BLaER1 (cell line): ENCODE measurements at regions not wholly inside any gene's neighbourhood (a gene's known extent, or its start where the extent isn't known, plus 50 kb on each side); places are given as distances from the start of the nearest gene placed in this dataset.
"Not testable (repeated sequence)": the region's sequence is repeated elsewhere in the genome, so short reads cannot be mapped to it uniquely, and the experiment has no call there.

Source experiments
- H3K27ac ChIP-seq: shearing (Covaris generic); formaldehyde crosslinking; 2 replicates; pipeline ENCODE4 v1.8.1; 2022
- H3K27me3 ChIP-seq: shearing (Covaris generic); formaldehyde crosslinking; 2 replicates; pipeline ENCODE4 v1.8.1; 2022
- H3K36me3 ChIP-seq: shearing (Covaris generic); formaldehyde crosslinking; 2 replicates; pipeline ENCODE4 v1.8.1; 2022
- H3K4me1 ChIP-seq: shearing (Covaris generic); formaldehyde crosslinking; 2 replicates; pipeline ENCODE4 v1.8.1; 2022
- H3K4me2 ChIP-seq: shearing (Covaris generic); formaldehyde crosslinking; 2 replicates; pipeline ENCODE4 v1.8.1; 2022
- H3K4me3 ChIP-seq: shearing (Covaris generic); formaldehyde crosslinking; 2 replicates; pipeline ENCODE4 v1.8.1; 2022
- H3K9ac ChIP-seq: shearing (Covaris generic); formaldehyde crosslinking; 2 replicates; pipeline ENCODE4 v1.8.1; 2022
- H3K9me3 ChIP-seq: shearing (Covaris generic); formaldehyde crosslinking; 2 replicates; pipeline ENCODE4 v1.8.1; 2022
- H4K20me1 ChIP-seq: shearing (Covaris generic); formaldehyde crosslinking; 2 replicates; pipeline ENCODE4 v1.8.1; 2022
- Cebpa-rat ChIP-seq: shearing (Covaris generic); IDR thresholded peaks from 2 replicates; pipeline ENCODE4 v1.8.1; 2022

DNA sequence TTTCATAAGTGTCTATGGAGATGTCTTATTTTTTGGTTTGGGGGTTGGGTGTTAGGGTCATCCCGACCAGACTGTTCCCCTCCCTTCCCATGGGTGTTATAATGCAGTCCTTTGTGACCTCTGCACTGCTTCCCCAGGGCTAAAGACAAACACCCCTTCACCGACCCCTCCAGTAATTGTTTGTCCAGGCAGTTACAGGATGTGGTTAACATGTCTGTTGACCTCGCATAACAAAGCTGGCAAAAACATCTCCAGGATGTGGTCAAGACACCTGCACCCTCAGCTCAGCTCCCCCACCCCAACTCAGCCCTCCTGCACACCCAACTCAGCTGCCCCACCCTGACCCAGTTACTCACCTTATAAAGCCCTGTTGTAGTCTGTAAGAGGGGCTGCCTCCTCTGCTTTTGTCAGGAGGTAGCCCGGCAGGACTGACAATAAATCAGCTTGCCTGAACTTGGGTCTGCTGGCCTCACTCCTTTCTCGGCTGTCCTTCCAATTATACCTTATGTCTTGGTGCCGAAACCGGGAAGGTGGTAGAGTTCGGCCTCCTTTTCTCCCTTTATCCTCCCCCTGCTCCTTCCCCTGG is 102.2 kb downstream of the ZNF92 start:
- H3K36me3 ChIP-seq: 0 out of 2 replicates have a peak, but pooled peaks cover 4% of the 10 kb centered on the region
- peak overlapping the region; percentile 38 for H3K4me3 ChIP-seq
- H3K4me2 ChIP-seq: peak overlapping the region; percentile 85
- TF ChIP-seq Cebpa-rat: no peak
- peaks cover 35% of the 10 kb centered on the region for H3K4me1 ChIP-seq
- 0 out of 2 replicates have a peak overlapping the region, but pooled peaks have one; percentile 48 for H3K9ac ChIP-seq
- H4K20me1 ChIP-seq: no peaks in the 10 kb centered on the region
- no peaks in the 10 kb centered on the region for H3K27me3 ChIP-seq
- H3K9me3 ChIP-seq: peaks cover 45% of the 10 kb centered on the region
- peak overlapping the region; percentile 79 for H3K27ac ChIP-seq

DNA sequence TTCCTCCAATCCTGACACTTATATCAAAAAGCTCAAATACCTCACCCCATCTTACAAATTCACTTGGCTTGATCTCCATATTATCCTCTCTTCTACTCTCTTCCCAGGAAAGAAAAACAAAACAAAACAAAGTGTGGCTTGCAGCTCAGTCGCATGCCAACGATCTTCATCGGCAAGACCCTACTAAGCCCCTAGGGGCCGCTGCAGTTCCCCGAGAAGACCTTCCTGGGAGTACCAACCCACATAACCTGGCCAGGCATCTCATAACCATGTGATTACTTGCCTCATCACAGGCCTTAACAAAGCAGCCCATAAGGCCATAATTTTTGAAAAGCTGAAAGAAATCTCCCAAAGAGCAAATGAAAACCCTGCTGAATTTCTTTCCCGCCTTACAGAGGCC is 103.7 kb downstream of the ZNF92 start:
- 0 out of 2 replicates have a peak, but pooled peaks cover 4% of the 10 kb centered on the region for H3K36me3 ChIP-seq
- H3K4me1 ChIP-seq: peaks cover 35% of the 10 kb centered on the region
- H3K4me2 ChIP-seq: peak overlapping the region; percentile 85; the same call in 1 of the 2 replicates
- no peak for TF ChIP-seq Cebpa-rat
- no peaks in the 10 kb centered on the region for H4K20me1 ChIP-seq
- no peak overlapping the region for H3K4me3 ChIP-seq
- H3K27ac ChIP-seq: peak overlapping the region; percentile 79; the same call in 1 of the 2 replicates
- H3K27me3 ChIP-seq: no peaks in the 10 kb centered on the region
- no peak overlapping the region for H3K9ac ChIP-seq
- H3K9me3 ChIP-seq: peaks cover 45% of the 10 kb centered on the region

DNA sequence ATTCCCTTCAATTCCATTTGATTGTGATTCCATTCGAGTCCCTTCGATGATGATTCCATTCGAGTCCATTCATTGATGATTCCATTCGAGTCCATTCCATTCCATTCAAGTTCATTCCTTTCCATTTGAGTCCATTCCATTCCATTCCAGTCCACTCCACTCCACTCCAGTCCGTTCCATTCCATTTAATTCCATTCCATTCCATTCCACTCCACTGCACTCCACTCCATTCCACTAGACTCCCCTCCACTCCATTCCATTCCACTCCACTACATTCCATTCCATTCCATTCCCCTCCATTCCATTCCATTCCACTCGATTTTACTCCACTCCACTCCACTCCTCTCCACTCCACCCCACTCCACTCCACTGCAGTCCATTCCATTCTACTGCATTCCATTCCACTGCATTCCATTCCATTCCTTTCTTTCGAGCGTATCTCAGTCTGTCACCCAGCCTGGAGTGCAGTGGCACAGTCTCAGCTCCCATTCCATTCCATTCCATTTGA is 115.7 kb downstream of the ZNF92 start:
- no peak overlapping the region for H3K4me2 ChIP-seq
- no peak for TF ChIP-seq Cebpa-rat

DNA sequence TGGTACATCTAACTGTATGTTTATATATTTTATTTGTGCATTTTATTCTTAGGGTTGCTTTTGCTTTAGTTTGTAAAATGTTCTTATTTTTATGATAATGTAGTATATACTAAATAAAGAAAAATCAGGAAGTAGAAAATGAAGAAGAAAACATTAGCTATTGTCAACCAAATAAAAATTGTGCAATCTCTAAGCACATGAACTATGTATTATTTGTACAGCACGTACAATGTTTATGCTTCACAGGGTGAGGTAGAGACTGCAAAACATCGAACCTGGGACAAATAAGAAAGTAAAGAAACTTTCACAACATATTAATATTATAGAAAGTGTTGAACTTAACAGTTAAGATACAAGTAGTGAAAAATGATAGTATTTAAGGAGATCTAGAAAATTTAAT is 123.0 kb downstream of the ZNF92 start:
- not testable (repeated sequence) for H3K27ac ChIP-seq, H4K20me1 ChIP-seq, H3K4me3 ChIP-seq, H3K27me3 ChIP-seq, H3K4me2 ChIP-seq, H3K4me1 ChIP-seq, H3K9ac ChIP-seq, H3K36me3 ChIP-seq, H3K9me3 ChIP-seq

More for the DNA sequence above, 115.7 kb downstream of the ZNF92 start:
- Histone ChIP-seq H3K27me3 (no peaks in the 10 kb centered on the region), H3K4me1 (no peaks in the 10 kb centered on the region), H4K20me1 (no peaks in the 10 kb centered on the region), H3K36me3 (no peaks in the 10 kb centered on the region), H3K9me3 (peaks cover 31% of the 10 kb centered on the region), H3K27ac (no peak overlapping the region), H3K9ac (no peak overlapping the region), H3K4me3 (no peak overlapping the region)

DNA sequence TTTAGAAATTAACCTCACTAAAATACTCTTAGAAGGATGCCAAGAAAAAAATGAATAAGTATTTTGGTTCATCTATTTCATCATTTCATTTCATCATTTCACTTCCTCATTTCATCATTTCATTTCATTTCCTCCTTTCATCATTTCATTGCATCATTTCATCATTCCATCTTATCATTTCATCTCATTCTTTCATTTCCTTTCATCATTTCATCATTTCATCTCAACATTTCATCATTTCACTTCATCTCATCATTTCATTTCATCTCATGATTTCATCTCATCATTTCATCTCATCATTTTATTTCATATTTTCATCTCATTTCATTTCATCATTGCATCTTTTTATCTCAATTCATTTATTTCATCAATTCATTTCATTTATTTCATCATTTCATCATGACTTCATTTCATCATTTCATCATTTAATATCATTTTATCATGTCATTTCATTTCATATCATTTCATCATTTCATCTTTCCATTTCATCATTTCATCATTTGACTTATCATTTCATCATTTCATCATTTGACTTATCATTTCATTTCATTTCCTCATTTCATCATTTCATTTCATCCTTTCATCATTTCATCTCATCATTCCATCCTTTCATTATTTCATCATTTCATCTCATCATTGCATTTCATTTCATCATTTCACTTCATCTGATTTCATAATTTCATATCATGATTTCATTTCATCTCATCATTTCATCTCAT is 129.9 kb downstream of the ZNF92 start:
- Histone ChIP-seq H3K27me3 (peaks cover 3% of the 10 kb centered on the region), H3K9me3 (no peaks in the 10 kb centered on the region), H3K27ac (no peak overlapping the region), H4K20me1 (no peaks in the 10 kb centered on the region), H3K4me1 (no peaks in the 10 kb centered on the region), H3K4me3 (no peak overlapping the region), H3K9ac (no peak overlapping the region), H3K4me2 (no peak overlapping the region), H3K36me3 (no peaks in the 10 kb centered on the region)
- no peak for TF ChIP-seq Cebpa-rat

DNA sequence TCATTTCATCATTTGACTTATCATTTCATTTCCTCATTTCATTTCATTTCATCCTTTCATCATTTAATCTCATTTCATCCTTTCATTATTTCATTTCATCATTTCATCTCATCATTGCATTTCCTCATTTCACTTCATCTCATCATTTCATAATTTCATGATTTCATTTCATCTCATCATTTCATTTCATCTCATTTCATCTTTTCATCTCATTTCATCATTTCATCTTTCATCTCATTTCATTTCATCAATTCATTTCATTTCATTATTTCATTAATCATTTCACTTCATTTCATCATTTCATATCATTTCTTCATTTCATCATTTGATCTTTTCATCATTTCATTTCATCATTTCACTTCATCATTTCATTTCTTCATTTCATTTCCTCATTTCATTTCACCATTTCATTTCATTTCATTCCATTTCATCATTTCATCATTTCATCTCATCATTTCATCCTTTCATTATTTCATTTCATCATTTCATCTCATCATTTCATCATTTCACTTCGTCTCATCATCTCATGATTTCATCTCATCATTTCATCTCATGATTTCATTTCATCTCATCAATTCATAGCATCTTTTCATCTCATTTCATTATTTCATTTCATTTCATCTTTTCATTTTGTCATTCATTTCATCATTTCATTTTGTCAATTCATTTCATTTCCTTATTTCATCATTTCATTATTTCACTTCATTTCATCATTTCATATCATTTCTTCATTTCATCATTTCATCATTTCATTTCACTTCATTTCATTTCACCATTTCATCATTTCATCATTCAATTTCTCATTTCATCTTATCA is 131.1 kb downstream of the ZNF92 start:
- H3K36me3 ChIP-seq, H4K20me1 ChIP-seq, H3K4me2 ChIP-seq, H3K4me3 ChIP-seq, H3K27ac ChIP-seq, H3K9ac ChIP-seq, H3K4me1 ChIP-seq, H3K9me3 ChIP-seq: not testable (repeated sequence)
- H3K27me3 ChIP-seq: peaks cover 14% of the 10 kb centered on the region

DNA sequence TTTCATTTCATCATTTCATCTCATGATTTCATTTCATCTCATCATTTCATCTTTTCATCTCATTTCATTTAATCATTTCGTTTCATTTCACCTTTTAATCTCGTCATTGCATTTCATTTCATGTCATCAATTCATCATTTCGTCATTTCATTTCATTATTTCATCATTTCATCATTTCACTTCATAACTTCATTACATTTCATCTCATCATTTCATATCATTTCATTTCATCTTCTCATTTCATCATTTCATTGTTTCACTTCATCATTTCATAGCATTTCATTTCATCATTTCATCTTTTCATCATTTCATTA is 131.6 kb downstream of the ZNF92 start:
- Histone ChIP-seq H4K20me1 (peaks cover 14% of the 10 kb centered on the region), H3K4me1 (peaks cover 10% of the 10 kb centered on the region), H3K27me3 (peaks cover 20% of the 10 kb centered on the region)
- not testable (repeated sequence) for H3K9ac ChIP-seq, H3K9me3 ChIP-seq, H3K4me2 ChIP-seq, H3K27ac ChIP-seq, H3K4me3 ChIP-seq, H3K36me3 ChIP-seq

DNA sequence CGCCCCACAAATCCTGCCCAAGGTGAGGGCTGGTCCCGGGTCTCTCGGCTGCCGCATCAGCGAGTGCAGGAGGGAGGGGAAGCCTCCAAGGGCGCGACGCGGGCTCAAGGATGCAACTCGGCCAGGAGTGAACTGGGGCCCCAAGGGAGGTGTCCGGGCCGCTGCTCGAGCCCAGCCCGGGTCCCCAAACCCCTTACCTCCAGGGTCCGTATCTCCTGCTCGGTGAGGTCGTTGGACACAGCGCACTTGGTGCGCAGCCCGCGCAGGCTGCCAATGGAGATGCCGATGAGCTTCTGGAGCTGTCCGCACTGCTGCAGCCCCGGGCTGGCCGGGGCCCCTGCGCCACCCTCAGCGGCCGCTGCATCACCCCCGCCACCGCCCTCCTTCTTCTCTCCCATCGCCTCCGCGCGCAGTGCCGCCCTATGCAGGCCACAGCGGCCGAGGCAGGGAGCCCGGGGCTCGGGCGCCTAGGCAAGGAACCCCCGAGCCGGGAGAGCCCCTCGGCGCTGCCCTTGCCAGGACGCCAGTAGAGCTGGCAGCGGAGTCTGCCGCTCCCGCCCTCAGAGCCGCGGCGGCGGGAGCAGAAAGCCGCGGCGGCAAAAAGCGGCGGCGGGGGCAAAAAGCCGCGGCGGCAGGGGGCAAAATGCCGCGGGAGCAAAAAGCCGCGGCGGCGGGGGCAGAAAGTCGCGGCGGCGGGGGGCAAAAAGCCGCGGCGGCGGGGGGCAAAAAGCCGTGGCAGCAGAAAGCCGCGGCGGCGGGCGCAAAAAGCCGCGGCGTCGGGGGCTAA is 135.1 kb downstream of the ZNF92 start:
- Histone ChIP-seq H3K4me1 (peaks cover 10% of the 10 kb centered on the region), H4K20me1 (peaks cover 22% of the 10 kb centered on the region), H3K4me3 (peak overlapping the region; percentile 62), H3K9ac (0 out of 2 replicates have a peak overlapping the region, but pooled peaks have one; percentile 2), H3K27me3 (peaks cover 35% of the 10 kb centered on the region), H3K4me2 (peak overlapping the region; percentile 88)
- H3K36me3 ChIP-seq, H3K9me3 ChIP-seq, H3K27ac ChIP-seq: not testable (repeated sequence)

DNA sequence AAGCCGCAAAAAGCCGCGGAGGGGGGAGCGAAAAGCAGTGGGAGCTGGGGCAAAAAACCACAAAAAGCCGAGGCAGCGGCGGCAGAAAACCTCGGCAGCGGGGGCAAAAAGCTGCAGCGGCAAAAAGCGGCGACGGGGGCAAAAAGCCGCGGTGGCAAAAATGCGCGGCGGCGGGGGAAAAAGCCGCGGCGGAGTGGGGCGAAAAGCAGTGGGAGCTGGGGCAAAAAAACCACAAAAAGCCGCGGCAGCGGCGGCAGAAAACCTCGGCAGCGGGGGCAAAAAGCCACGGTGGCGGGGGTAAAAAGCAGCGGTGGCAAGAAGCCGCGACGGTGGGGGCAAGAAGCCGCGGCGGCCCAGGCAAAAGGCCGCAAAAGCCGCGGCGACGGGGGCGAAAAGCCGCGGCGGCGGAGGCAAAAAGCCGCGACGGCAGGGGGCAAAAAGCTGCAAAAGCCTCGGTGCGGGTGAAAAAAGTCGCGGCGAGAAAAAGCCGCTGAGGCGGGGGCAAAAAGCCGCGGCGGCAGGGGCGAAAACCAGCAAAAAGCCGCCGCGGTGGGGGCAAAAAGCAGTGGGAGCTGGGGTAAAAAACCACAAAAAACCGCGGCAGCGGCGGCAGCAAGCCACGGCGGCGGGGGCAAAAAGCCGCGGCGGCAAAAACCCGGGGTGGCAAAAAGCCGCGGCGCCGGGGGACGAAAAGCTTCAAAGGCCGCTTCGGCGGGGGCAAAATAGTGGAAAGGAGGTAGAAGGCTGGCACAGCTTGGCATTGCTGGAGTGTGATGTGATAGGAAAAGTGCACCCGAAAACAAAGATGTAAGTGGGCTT is 135.9 kb downstream of the ZNF92 start:
- no peak for TF ChIP-seq Cebpa-rat
- Histone ChIP-seq H3K9ac (0 out of 2 replicates have a peak overlapping the region, but pooled peaks have one; percentile 2), H3K4me3 (peak overlapping the region; percentile 62), H4K20me1 (peaks cover 22% of the 10 kb centered on the region), H3K4me2 (peak overlapping the region; percentile 88), H3K27me3 (peaks cover 39% of the 10 kb centered on the region), H3K36me3 (no peaks in the 10 kb centered on the region), H3K4me1 (peaks cover 10% of the 10 kb centered on the region), H3K9me3 (no peaks in the 10 kb centered on the region), H3K27ac (no peak overlapping the region)

DNA sequence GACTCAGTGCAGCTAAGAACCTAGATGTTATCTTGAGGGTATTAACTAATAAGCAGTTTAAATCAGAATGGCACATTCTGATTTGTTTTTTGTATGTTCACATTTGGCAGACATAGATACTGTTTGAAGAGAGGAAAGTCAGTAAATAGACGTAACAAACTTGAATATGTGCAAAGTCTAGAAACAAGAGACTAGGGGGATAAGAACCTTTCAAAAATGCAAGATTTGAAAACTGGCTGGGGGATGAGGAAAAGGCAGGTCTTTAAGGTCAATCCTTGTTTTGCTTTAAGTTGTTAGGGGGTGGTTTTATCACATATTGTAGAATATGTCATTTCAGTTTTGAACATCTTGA is 136.5 kb downstream of the ZNF92 start:
- H3K4me1 ChIP-seq: peaks cover 10% of the 10 kb centered on the region
- 0 out of 2 replicates have a peak overlapping the region, but pooled peaks have one; percentile 88 for H3K4me2 ChIP-seq
- not testable (repeated sequence) for H3K9ac ChIP-seq, H3K9me3 ChIP-seq, H3K4me3 ChIP-seq, H3K27ac ChIP-seq, H3K36me3 ChIP-seq
- peaks cover 41% of the 10 kb centered on the region for H3K27me3 ChIP-seq
- H4K20me1 ChIP-seq: peaks cover 22% of the 10 kb centered on the region

DNA sequence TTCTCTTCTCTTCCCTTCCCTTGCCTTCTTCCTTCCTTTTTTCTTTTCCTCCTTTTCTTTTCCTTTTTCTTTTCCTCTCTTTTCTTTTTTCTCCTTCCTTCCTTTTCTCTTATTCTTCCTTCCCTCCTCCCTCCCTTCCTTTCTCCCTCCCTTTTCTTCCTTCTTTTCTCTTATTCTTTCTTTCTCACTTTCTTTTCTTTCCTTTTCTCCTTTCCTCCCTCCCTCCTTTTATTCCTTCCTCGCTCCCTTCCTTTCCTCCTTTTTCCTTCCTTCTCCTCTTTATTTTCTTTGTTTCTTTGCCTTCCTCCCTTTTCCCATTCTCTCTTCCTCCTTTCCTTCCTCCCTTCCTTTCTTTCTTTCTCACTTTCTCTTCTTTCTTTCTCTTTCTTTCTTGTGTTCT is 146.1 kb downstream of the ZNF92 start:
- H3K9ac ChIP-seq, H3K36me3 ChIP-seq: not testable (repeated sequence)

DNA sequence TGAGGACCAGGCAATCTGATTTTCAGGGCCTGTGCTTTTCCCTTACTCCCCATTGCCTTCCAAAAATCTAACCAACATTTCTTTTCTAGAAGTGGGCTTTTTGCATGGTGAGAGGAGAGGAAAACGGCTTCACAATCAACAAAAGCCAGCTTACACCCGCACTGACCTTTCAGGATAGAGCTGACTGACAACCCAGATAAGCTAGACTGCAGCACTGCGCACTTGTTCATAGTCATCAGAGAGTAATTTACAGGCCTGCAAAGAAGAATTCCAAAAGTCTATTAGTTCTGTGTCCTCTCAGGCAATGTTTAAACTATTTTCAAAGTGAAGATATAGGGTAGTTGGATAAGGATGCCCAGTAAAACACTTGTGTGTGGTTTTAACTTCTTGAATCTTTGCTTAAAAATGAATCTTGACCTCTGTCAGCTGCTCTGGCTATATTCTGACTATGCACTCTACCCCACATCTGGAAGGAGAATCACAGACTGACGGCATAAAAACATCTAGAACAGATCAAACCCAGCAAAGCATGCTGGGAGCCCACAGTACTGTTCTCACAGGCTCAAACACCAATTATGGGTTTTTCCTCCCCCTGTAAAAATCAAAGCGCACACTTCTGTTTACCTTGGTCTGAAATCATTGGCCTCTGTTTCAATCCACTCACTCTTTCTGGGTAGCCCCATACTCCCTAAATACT is 172.0 kb downstream of the ZNF92 start:
- not testable (repeated sequence) for H3K9ac ChIP-seq, H3K4me1 ChIP-seq, H3K27ac ChIP-seq, H3K4me2 ChIP-seq, H4K20me1 ChIP-seq, H3K27me3 ChIP-seq, H3K4me3 ChIP-seq, H3K9me3 ChIP-seq, H3K36me3 ChIP-seq

More for the DNA sequence above, 146.1 kb downstream of the ZNF92 start:
- not testable (repeated sequence) for H3K4me2 ChIP-seq, H3K27ac ChIP-seq, H3K27me3 ChIP-seq, H4K20me1 ChIP-seq, H3K4me1 ChIP-seq, H3K9me3 ChIP-seq, H3K4me3 ChIP-seq
